ENCODE measurements at regions not wholly inside any gene's neighbourhood (a gene's known extent, or its start where the extent isn't known, plus 50 kb on each side); places are given as distances from the start of the nearest gene placed in this dataset.

- POLR2A ChIA-PET (ENCODE audit: low non-redundant PET), result no interaction called here
- H3K27me3 ChIP-seq (replicated peaks; ENCODE audit: insufficient read depth, low read depth, low read length, poor library complexity), result no peaks in the 10 kb centered on the region
- no peaks in the 10 kb centered on the region for H3K9me3 ChIP-seq (ENCODE audit: low read depth, low read length, poor library complexity, severe bottlenecking)
- H3K27ac ChIP-seq (ENCODE audit: low read depth, low read length, poor library complexity, severe bottlenecking), result no peak overlapping the region
- CTCF ChIA-PET, result no interaction called here
- no peak overlapping the region for H3K4me3 ChIP-seq (ENCODE audit: low read depth, low read length, poor library complexity, severe bottlenecking)
- intact Hi-C loops (cut with micrococcal nuclease; ENCODE audit: unreplicated experiment), result no loop called here
- no peak for DNase-seq (ENCODE audit: low spot score)
- no peak for TF ChIP-seq EZH2 (IDR thresholded peaks at IDR 0.05; ENCODE audit: borderline replicate concordance, low read depth, low read length, poor library complexity, severe bottlenecking)
- no peak for TF ChIP-seq CTCF (conservative IDR thresholded peaks at IDR 0.05; ENCODE audit: low read depth, low read length)
- BruUV-seq (replicated peaks), result no TSS peak
- H3K4me1 ChIP-seq (ENCODE audit: insufficient read depth, low read length, poor library complexity, severe bottlenecking), result no peaks in the 10 kb centered on the region
- no peaks in the 10 kb centered on the region for H3K36me3 ChIP-seq (ENCODE audit: insufficient read depth, low read length, poor library complexity, severe bottlenecking)
Observed at GRCh38 chr11:109222761-109223160, 199.2 kb upstream of the C11orf87 start.

- Histone ChIP-seq H3K9me3 (ENCODE audit: low read depth, low read length, poor library complexity, severe bottlenecking) (no peaks in the 10 kb centered on the region), H3K27ac (ENCODE audit: low read depth, low read length, poor library complexity, severe bottlenecking) (no peak overlapping the region), H3K4me1 (ENCODE audit: insufficient read depth, low read length, poor library complexity, severe bottlenecking) (no peaks in the 10 kb centered on the region), H3K36me3 (ENCODE audit: insufficient read depth, low read length, poor library complexity, severe bottlenecking) (no peaks in the 10 kb centered on the region), H3K27me3 (replicated peaks; ENCODE audit: insufficient read depth, low read depth, low read length, poor library complexity) (no peaks in the 10 kb centered on the region), H3K4me3 (ENCODE audit: low read depth, low read length, poor library complexity, severe bottlenecking) (no peak overlapping the region)
- POLR2A ChIA-PET (ENCODE audit: low non-redundant PET), result no interaction called here
- intact Hi-C loops (cut with micrococcal nuclease; ENCODE audit: unreplicated experiment), result no loop called here
- TF ChIP-seq EZH2 (IDR thresholded peaks at IDR 0.05; ENCODE audit: borderline replicate concordance, low read depth, low read length, poor library complexity, severe bottlenecking), result no peak
- no peak for TF ChIP-seq CTCF (conservative IDR thresholded peaks at IDR 0.05; ENCODE audit: low read depth, low read length)
- BruUV-seq (replicated peaks), result no TSS peak
- CTCF ChIA-PET, result no interaction called here
- DNase-seq (ENCODE audit: low spot score), result no peak
Observed at GRCh38 chr11:109223451-109223850, 198.5 kb upstream of the C11orf87 start.

- Histone ChIP-seq H3K27me3 (replicated peaks; ENCODE audit: insufficient read depth, low read depth, low read length, poor library complexity) (no peaks in the 10 kb centered on the region), H3K4me1 (ENCODE audit: insufficient read depth, low read length, poor library complexity, severe bottlenecking) (no peaks in the 10 kb centered on the region), H3K9me3 (ENCODE audit: low read depth, low read length, poor library complexity, severe bottlenecking) (no peaks in the 10 kb centered on the region), H3K27ac (ENCODE audit: low read depth, low read length, poor library complexity, severe bottlenecking) (no peak overlapping the region), H3K36me3 (ENCODE audit: insufficient read depth, low read length, poor library complexity, severe bottlenecking) (no peaks in the 10 kb centered on the region), H3K4me3 (ENCODE audit: low read depth, low read length, poor library complexity, severe bottlenecking) (no peak overlapping the region)
- ChIA-PET CTCF (no interaction called here), POLR2A (ENCODE audit: low non-redundant PET) (no interaction called here)
- no TSS peak for BruUV-seq (replicated peaks)
- no peak for TF ChIP-seq EZH2 (IDR thresholded peaks at IDR 0.05; ENCODE audit: borderline replicate concordance, low read depth, low read length, poor library complexity, severe bottlenecking)
- TF ChIP-seq CTCF (conservative IDR thresholded peaks at IDR 0.05; ENCODE audit: low read depth, low read length), result no peak
- DNase-seq (ENCODE audit: low spot score), result no peak
- intact Hi-C loops (cut with micrococcal nuclease; ENCODE audit: unreplicated experiment), result no loop called here
Observed at GRCh38 chr11:109229682-109230081, 192.3 kb upstream of the C11orf87 start.

All from A673 (cell line).